HEK293 (cell line): ENCODE measurements at regions not wholly inside any gene's neighbourhood (a gene's known extent, or its start where the extent isn't known, plus 50 kb on each side); places are given as distances from the start of the nearest gene placed in this dataset.

ENCODE experiments used
- CTCF ChIA-PET: fragments of 350-600 bp; formaldehyde crosslinking; extraction: SDS; loops from one replicate; lab custom pipeline; 2021; ENCODE audit warnings: antibody characterized with exemption; lab: Yijun Ruan, JAX
- POLR2A ChIA-PET: fragments of 300-600 bp; formaldehyde crosslinking; extraction: SDS; loops from one replicate; lab custom pipeline; 2020; ENCODE audit warnings: antibody characterized with exemption, inconsistent platforms; lab: Yijun Ruan, JAX
- H3K27ac ChIP-seq: fragments of 200-500 bp; sonication (Bioruptor generic); 2 replicates; pipeline ENCODE4 v1.5.1; 2014; ENCODE audit warnings: low read depth, low read length, control low read depth, inconsistent platforms; ENCODE audit errors: extremely low read depth
- H3K36me3 ChIP-seq, 2 experiments: fragments of 200-500 bp in 1 of 2; sonication (Bioruptor generic) in 1 of 2; 1 replicate in 1 of 2; 2 replicates in 1 of 2; pipeline ENCODE4 v1.5.1; 2014 to 2017; ENCODE audit warnings: inconsistent platforms in 2 of 2, low read length in 2 of 2; ENCODE audit not compliant: control insufficient read depth in 2 of 2, insufficient read depth in 1 of 2
- H3K4me1 ChIP-seq: fragments of 200-500 bp; sonication (Bioruptor generic); 2 replicates; pipeline ENCODE4 v1.5.1; 2014; ENCODE audit warnings: mild to moderate bottlenecking, low read length, inconsistent platforms; ENCODE audit not compliant: control insufficient read depth, insufficient read depth
- H3K4me3 ChIP-seq: 2 replicates; pipeline ENCODE4 v1.5.1; 2011; ENCODE audit warnings: low read depth, mild to moderate bottlenecking, control low read depth, low read length, moderate library complexity
- H3K9me3 ChIP-seq: fragments of 200-500 bp; sonication (Bioruptor generic); 2 replicates; pipeline ENCODE4 v1.5.1; 2014; ENCODE audit warnings: low read depth, low read length, inconsistent platforms; ENCODE audit not compliant: control insufficient read depth, insufficient read depth
- FEZF1 ChIP-seq: fragments of 450-650 bp; formaldehyde crosslinking; IDR thresholded peaks from 2 replicates; pipeline ENCODE4 v1.5.1; 2016; ENCODE audit warnings: missing biosample characterization, missing genetic modification characterization
- IKZF3 ChIP-seq: fragments of 450-650 bp; IDR thresholded peaks from 2 replicates; pipeline ENCODE4 v1.5.0; 2018; ENCODE audit warnings: missing biosample characterization, mild to moderate bottlenecking, missing genetic modification characterization, moderate library complexity
- REST ChIP-seq: fragments of 450-650 bp; formaldehyde crosslinking; IDR thresholded peaks from 2 replicates; pipeline ENCODE4 v1.5.1; 2016; ENCODE audit warnings: missing biosample characterization, missing genetic modification characterization
- SCRT2 ChIP-seq: fragments of 450-650 bp; formaldehyde crosslinking; IDR thresholded peaks from 2 replicates; pipeline ENCODE4 v1.5.1; 2016; ENCODE audit warnings: missing biosample characterization, missing genetic modification characterization
- SP7 ChIP-seq: fragments of 450-650 bp; formaldehyde crosslinking; IDR thresholded peaks from 2 replicates; pipeline ENCODE4 v1.5.1; 2016; ENCODE audit warnings: missing biosample characterization, missing genetic modification characterization
- ZFP3 ChIP-seq: fragments of 450-650 bp; formaldehyde crosslinking; IDR thresholded peaks from 2 replicates; pipeline ENCODE4 v1.5.1; 2016; ENCODE audit warnings: low read depth, missing biosample characterization, missing genetic modification characterization
- ZIC2 ChIP-seq: fragments of 450-650 bp; formaldehyde crosslinking; IDR thresholded peaks from 2 replicates; pipeline ENCODE4 v1.5.1; 2016; ENCODE audit warnings: missing biosample characterization, missing genetic modification characterization
- ZNF335 ChIP-seq: fragments of 450-650 bp; formaldehyde crosslinking; conservative IDR thresholded peaks from 2 replicates; pipeline ENCODE4 v1.5.1; 2016; ENCODE audit warnings: missing biosample characterization, missing genetic modification characterization
- ZNF341 ChIP-seq: fragments of 450-650 bp; formaldehyde crosslinking; IDR thresholded peaks from 2 replicates; pipeline ENCODE4; 2016; ENCODE audit warnings: low read depth, missing biosample characterization, missing genetic modification characterization
- ZNF544 ChIP-seq: fragments of 450-650 bp; formaldehyde crosslinking; IDR thresholded peaks from 2 replicates; pipeline ENCODE4 v1.5.0; 2017; ENCODE audit warnings: missing biosample characterization, missing genetic modification characterization
- ZNF645 ChIP-seq: fragments of 450-650 bp; formaldehyde crosslinking; IDR thresholded peaks from 2 replicates; pipeline ENCODE4; 2016; ENCODE audit warnings: missing biosample characterization, missing genetic modification characterization
- ZNF658 ChIP-seq: fragments of 450-650 bp; formaldehyde crosslinking; IDR thresholded peaks from 2 replicates; pipeline ENCODE4; 2016; ENCODE audit warnings: missing biosample characterization, missing genetic modification characterization
- ZNF670 ChIP-seq: fragments of 450-650 bp; formaldehyde crosslinking; IDR thresholded peaks from 2 replicates; pipeline ENCODE4 v1.5.1; 2016; ENCODE audit warnings: missing biosample characterization, missing genetic modification characterization, low read depth
- ZNF692 ChIP-seq: fragments of 450-650 bp; formaldehyde crosslinking; IDR thresholded peaks from 2 replicates; pipeline ENCODE4 v1.5.1; 2016; ENCODE audit warnings: missing biosample characterization, missing genetic modification characterization

GRCh38 chr12:104889735-104890134 is 68.4 kb downstream of the SLC41A2 start:
- Histone ChIP-seq H3K4me3 (no peak overlapping the region), H3K36me3 (no peaks in the 10 kb centered on the region), H3K4me1 (peaks cover 17% of the 10 kb centered on the region), H3K27ac (no peak overlapping the region), H3K9me3 (no peaks in the 10 kb centered on the region)
- TF ChIP-seq ZNF692 (tag by site-specific recombination): no peak
- no peak for TF ChIP-seq ZIC2 (tag by site-specific recombination)
- POLR2A ChIA-PET: no interaction called here
- CTCF ChIA-PET: no interaction called here

- Histone ChIP-seq H3K36me3 (no peaks in the 10 kb centered on the region), H3K4me1 (peaks cover 17% of the 10 kb centered on the region)
- CTCF ChIA-PET: interaction anchor here (0.6 kb wide), 1 partner anchor 507 kb away, joined by 6 read pairs; no protein-coding TSS in a partner anchor
- TF ChIP-seq ZFP3 (tag by site-specific recombination) (no peak), ZNF544 (no peak), ZNF645 (tag by site-specific recombination) (no peak), ZNF341 (tag by site-specific recombination) (no peak)
- TF ChIP-seq, all 188 proteins: peak for 0
- Histone ChIP-seq H3K9me3 (no peaks in the 10 kb centered on the region), H3K4me3 (no peak overlapping the region), H3K27ac (no peak overlapping the region)
- POLR2A ChIA-PET: no interaction called here
Observed at GRCh38 chr12:104888892-104889291, 69.2 kb downstream of the SLC41A2 start.

GRCh38 chr12:104888481-104888880 is 69.6 kb downstream of the SLC41A2 start:
- TF ChIP-seq SP7 (tag by site-specific recombination) (no peak), REST (tag by site-specific recombination) (no peak), ZNF658 (tag by site-specific recombination) (no peak), SCRT2 (tag by site-specific recombination) (0 out of 2 replicates have a peak, but pooled peaks have one; percentile 25), ZNF670 (no peak), IKZF3 (tag by site-specific recombination) (0 out of 2 replicates have a peak, but pooled peaks have one; percentile 14)
- POLR2A ChIA-PET: no interaction called here
- H3K4me1 ChIP-seq: peaks cover 17% of the 10 kb centered on the region
- H3K4me3 ChIP-seq: no peak overlapping the region
- H3K9me3 ChIP-seq: no peaks in the 10 kb centered on the region
- H3K27ac ChIP-seq: no peak overlapping the region
- H3K36me3 ChIP-seq: no peaks in the 10 kb centered on the region
- CTCF ChIA-PET: interaction anchor here (0.6 kb wide), 1 partner anchor 507 kb away, joined by 6 read pairs; no protein-coding TSS in a partner anchor

GRCh38 chr12:104887452-104887851 is 70.6 kb downstream of the SLC41A2 start:
- H3K4me1 ChIP-seq: peaks cover 17% of the 10 kb centered on the region
- CTCF ChIA-PET: interaction anchor here (0.8 kb wide), 1 partner anchor 16 kb away, joined by 3 read pairs; no protein-coding TSS in a partner anchor
- H3K9me3 ChIP-seq: no peaks in the 10 kb centered on the region
- TF ChIP-seq FEZF1 (tag by site-specific recombination) (no peak), ZNF335 (tag by site-specific recombination) (peak; percentile 29; the same call in 1 of the 2 replicates)
- H3K27ac ChIP-seq: no peak overlapping the region; the same call in 1 of the 2 replicates
- POLR2A ChIA-PET: no interaction called here
- no peak overlapping the region for H3K4me3 ChIP-seq
- H3K36me3 ChIP-seq: no peaks in the 10 kb centered on the region
